ENCODE measurements at regions not wholly inside any gene's neighbourhood (a gene's known extent, or its start where the extent isn't known, plus 50 kb on each side); places are given as distances from the start of the nearest gene placed in this dataset.

- TF ChIP-seq POLR2A (IDR thresholded peaks at IDR 0.05): no peak
- TF ChIP-seq CTCF (IDR thresholded peaks at IDR 0.05): no peak
Observed at GRCh38 chr20:48307277-48307676, 520.5 kb downstream of the PREX1 start.

Measured in right lobe of liver (tissue), 4 donors.